Peyer's patch (tissue), 4 donors: ENCODE measurements at regions not wholly inside any gene's neighbourhood (a gene's known extent, or its start where the extent isn't known, plus 50 kb on each side); places are given as distances from the start of the nearest gene placed in this dataset.

Source experiments
- CTCF ChIP-seq, 6 experiments: fragments of 450-650 bp in 4 of 6; fragments of 200-600 bp in 2 of 6; sonication (generic) in 1 of 6; IDR thresholded peaks; one replicate each; pipeline ENCODE4 v1.5.1; 2017 to 2019; ENCODE audit warnings: antibody characterized with exemption in 6 of 6, mild to moderate bottlenecking in 3 of 6, moderate library complexity in 1 of 6
- POLR2A ChIP-seq, 2 donors: fragments of 450-650 bp; IDR thresholded peaks; one replicate each; pipeline ENCODE4 v1.5.1; 2017; ENCODE audit warnings: antibody characterized with exemption in 2 of 2, mild to moderate bottlenecking in 2 of 2, moderate library complexity in 2 of 2

GRCh38 chr3:64400706-64401105, 175.4 kb upstream of the PRICKLE2 start:
- TF ChIP-seq CTCF (IDR thresholded peaks at IDR 0.05): no peak
- no peak for TF ChIP-seq POLR2A (IDR thresholded peaks at IDR 0.05)
